ENCODE measurements at regions not wholly inside any gene's neighbourhood (a gene's known extent, or its start where the extent isn't known, plus 50 kb on each side); places are given as distances from the start of the nearest gene placed in this dataset.

DNA sequence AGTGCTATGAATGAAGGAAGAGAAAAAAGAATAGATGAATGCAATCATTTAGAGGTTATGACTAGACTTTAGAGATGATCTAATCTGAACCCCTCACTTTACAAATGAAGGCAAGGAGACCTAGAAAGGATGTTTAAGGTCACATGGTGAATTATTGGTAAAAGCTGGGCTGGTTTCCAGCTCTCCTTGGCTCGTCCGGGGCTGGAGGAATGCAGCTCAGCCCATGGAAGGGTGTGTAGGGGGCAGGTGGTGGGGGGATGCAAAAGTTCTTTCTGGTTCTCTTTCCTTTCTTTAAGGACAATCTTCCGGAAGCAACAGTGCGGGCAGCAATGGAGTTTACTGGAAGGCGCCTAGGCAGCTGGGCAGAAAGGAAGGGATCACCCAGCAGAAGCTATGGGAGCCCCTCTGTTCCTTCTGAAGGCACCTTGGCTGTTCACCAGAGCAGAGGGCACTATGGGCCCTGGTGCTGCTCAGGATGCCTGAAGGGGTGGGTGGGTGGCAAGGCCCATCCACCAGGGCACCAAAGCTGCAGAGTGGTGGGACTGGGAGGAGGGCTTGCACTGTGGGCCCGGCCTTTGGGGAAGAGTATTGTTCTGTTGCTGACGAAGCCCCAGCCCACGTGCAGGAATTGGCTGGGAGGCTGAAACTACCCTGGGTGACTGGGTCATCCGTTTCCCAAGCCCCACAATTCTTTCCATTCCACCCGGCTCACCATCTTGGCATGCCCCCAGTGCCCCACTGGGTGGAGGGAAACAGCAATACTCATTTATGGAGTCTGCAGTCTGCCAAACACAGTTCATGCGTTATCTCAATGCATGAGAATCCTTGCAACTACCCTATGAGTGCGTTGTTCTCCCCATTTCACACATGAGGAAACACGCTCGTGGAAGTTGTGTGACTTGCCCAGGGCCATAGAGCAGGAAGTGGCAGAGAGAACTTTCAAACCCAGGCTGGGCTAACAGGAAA is 78.2 kb downstream of the IRF2BPL start:
- peak; percentile 47 to 76 for DNase-seq (ENCODE audit: low read depth in 2 of 2)
- TF ChIP-seq, protein P1, sequence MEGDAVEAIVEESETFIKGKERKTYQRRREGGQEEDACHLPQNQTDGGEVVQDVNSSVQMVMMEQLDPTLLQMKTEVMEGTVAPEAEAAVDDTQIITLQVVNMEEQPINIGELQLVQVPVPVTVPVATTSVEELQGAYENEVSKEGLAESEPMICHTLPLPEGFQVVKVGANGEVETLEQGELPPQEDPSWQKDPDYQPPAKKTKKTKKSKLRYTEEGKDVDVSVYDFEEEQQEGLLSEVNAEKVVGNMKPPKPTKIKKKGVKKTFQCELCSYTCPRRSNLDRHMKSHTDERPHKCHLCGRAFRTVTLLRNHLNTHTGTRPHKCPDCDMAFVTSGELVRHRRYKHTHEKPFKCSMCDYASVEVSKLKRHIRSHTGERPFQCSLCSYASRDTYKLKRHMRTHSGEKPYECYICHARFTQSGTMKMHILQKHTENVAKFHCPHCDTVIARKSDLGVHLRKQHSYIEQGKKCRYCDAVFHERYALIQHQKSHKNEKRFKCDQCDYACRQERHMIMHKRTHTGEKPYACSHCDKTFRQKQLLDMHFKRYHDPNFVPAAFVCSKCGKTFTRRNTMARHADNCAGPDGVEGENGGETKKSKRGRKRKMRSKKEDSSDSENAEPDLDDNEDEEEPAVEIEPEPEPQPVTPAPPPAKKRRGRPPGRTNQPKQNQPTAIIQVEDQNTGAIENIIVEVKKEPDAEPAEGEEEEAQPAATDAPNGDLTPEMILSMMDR (IDR thresholded peaks at IDR 0.05; ENCODE audit: low read depth, low read length) = no peak
- no peak overlapping the region for H3K4me3 ChIP-seq (replicated peaks in 1 of 2; ENCODE audit: low read depth in 2 of 2, low read length in 2 of 2)

GRCh38 chr14:76948976-76949375 is 79.5 kb downstream of the IRF2BPL start:
- no peak for DNase-seq (ENCODE audit: low read depth in 2 of 2)
- H3K4me3 ChIP-seq (replicated peaks in 1 of 2; ENCODE audit: low read depth in 2 of 2, low read length in 2 of 2) = no peak overlapping the region
- TF ChIP-seq, protein P1 (IDR thresholded peaks at IDR 0.05; ENCODE audit: low read depth, low read length) = no peak

DNA sequence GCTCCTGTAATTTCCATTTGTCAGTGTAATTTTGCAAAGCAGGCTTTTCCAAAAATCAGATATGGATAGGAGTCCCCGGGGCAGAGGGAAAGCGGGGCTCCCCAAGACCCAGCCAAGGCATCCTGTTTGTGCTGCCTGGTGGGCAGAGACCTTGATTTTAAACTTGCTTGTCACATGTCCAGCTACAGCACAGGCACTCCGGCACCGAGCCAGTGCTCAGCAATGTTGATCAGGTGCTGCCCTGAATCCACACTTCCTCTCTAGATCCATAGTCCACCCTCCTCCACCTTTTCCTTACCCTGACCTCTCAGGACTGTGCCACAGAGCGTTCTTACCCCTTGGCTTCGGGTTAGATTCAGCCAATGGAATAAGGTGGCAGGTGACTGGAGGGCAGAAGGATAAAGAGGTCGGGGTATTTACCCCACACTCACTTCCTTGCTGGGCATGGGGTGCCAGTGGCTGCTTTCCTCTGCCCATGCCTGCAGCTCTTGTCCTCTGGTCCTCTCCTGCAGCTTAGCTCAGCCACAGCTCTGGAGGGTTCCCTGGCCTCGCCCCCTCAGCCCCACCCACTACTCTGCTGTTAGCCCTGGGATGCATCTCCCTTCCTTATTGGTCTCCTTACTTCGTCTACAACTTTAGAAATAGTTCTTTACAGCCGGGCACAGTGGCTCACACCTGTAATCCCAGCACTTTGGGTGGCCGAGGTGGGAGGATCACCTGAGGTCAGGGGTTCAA is 80.1 kb downstream of the IRF2BPL start:
- H3K4me3 ChIP-seq (replicated peaks in 1 of 2; ENCODE audit: low read depth in 2 of 2, low read length in 2 of 2) = no peak overlapping the region
- TF ChIP-seq, protein P1 (IDR thresholded peaks at IDR 0.05; ENCODE audit: low read depth, low read length) = no peak
- DNase-seq (ENCODE audit: low read depth in 2 of 2) = no peak

- no peak overlapping the region for H3K4me3 ChIP-seq (replicated peaks in 1 of 2; ENCODE audit: low read depth in 2 of 2, low read length in 2 of 2)
These were observed 80.7 kb downstream of the IRF2BPL start for GRCh38 chr14:76947838-76948184.

DNA sequence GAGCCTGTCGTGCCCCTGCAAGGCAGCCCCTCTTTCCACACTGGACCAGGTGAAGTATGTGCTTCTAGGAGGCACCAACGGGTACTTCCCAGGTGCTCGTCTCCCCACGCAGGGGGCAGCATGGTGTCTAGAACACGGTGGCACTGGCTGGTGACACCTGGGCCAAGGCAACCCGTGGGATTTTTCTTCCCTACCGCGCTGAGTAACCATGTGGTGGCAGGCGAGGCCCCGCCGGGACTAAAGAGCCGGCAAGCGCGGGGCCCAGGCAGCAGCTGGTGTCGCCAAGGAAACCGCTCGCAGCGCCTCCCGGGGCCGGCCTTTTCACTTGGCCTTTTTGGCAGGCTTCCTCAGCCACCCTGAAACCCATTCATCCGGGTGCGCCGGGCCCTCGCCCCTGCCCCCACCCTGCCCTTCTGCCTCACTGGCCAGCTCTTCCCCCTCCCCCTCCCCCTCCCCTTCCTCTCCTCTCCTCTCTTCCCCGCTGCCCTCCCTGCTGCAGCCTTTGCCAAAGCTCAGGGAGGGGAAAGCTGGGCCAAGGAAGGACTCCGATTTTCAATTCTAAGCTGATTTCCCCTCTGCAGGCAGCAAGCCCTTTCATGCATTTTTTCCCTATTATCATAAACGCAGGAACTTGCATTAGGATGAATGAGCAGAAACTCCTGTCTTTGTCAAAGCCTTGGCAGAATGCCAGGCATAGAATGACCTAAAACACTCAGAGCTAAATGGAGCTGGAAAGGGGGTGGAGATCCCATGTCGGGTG is 81.2 kb downstream of the IRF2BPL start:
- TF ChIP-seq, protein P1 (IDR thresholded peaks at IDR 0.05; ENCODE audit: low read depth, low read length) = peak; percentile 40
- no peak overlapping the region for H3K4me3 ChIP-seq (replicated peaks in 1 of 2; ENCODE audit: low read depth in 2 of 2, low read length in 2 of 2)
- DNase-seq (ENCODE audit: low read depth in 2 of 2) = peak; percentile 93 to 94

More at GRCh38 chr14:76947838-76948184, 80.7 kb downstream of the IRF2BPL start:
- TF ChIP-seq, protein P1 (IDR thresholded peaks at IDR 0.05; ENCODE audit: low read depth, low read length) = no peak
- no peak for DNase-seq (ENCODE audit: low read depth in 2 of 2)

GRCh38 chr14:76946753-76947077 is 81.8 kb downstream of the IRF2BPL start:
- DNase-seq (ENCODE audit: low read depth in 2 of 2) = no peak
- H3K4me3 ChIP-seq (replicated peaks in 1 of 2; ENCODE audit: low read depth in 2 of 2, low read length in 2 of 2) = no peak overlapping the region

More at GRCh38 chr14:76946753-76947077, 81.8 kb downstream of the IRF2BPL start:
- TF ChIP-seq, protein P1 (IDR thresholded peaks at IDR 0.05; ENCODE audit: low read depth, low read length) = no peak

All from cardiac fibroblast (primary cell).